Liver (tissue), 8 donors: ENCODE measurements at regions not wholly inside any gene's neighbourhood (a gene's known extent, or its start where the extent isn't known, plus 50 kb on each side); places are given as distances from the start of the nearest gene placed in this dataset.

Experiments used
- DNase-seq: peaks from one replicate; pipeline ENCODE4 v3.0.0-alpha.2; 2017; ENCODE audit warnings: low spot score
- H3K27ac ChIP-seq, 2 donors: one replicate each; pipeline ENCODE4 v1.7.0; 2013; ENCODE audit warnings: inconsistent platforms in 2 of 2, low read length in 2 of 2, control low read depth in 1 of 2, low read depth in 1 of 2, mild to moderate bottlenecking in 1 of 2
- H3K27me3 ChIP-seq, 4 donors: one replicate each; pipeline versions ENCODE4 v1.6.1 to v1.7.0; 2013; ENCODE audit warnings: low read length in 3 of 4, inconsistent platforms in 1 of 4, mild to moderate bottlenecking in 1 of 4, moderate library complexity in 1 of 4; ENCODE audit not compliant: control insufficient read depth in 4 of 4, insufficient read depth in 4 of 4
- H3K36me3 ChIP-seq, 4 donors: one replicate each; pipeline versions ENCODE4 v1.6.1 to v1.7.0; 2013; ENCODE audit warnings: low read length in 3 of 4, mild to moderate bottlenecking in 3 of 4, low read depth in 1 of 4, moderate library complexity in 1 of 4; ENCODE audit not compliant: control insufficient read depth in 4 of 4, insufficient read depth in 3 of 4
- H3K4me1 ChIP-seq, 4 donors: one replicate each; pipeline versions ENCODE4 v1.6.1 to v1.7.0; 2013; ENCODE audit warnings: low read length in 3 of 4, mild to moderate bottlenecking in 3 of 4, moderate library complexity in 1 of 4; ENCODE audit not compliant: control insufficient read depth in 4 of 4, insufficient read depth in 4 of 4
- H3K4me3 ChIP-seq, 3 donors: one replicate each; pipeline versions ENCODE4 v1.6.1 to v1.7.0; 2013; ENCODE audit warnings: low read length in 3 of 3, control low read depth in 1 of 3, low read depth in 1 of 3, mild to moderate bottlenecking in 1 of 3
- H3K9ac ChIP-seq, 2 donors: one replicate each; pipeline ENCODE4 v1.7.0; 2013; ENCODE audit warnings: low read length in 2 of 2, mild to moderate bottlenecking in 2 of 2, moderate library complexity in 2 of 2, control low read depth in 1 of 2, low read depth in 1 of 2
- H3K9me3 ChIP-seq, 4 donors: one replicate each; pipeline versions ENCODE4 v1.6.1 to v1.7.0; 2013; ENCODE audit warnings: low read length in 3 of 4; ENCODE audit not compliant: control insufficient read depth in 4 of 4
- ATF3 ChIP-seq: IDR thresholded peaks from 2 replicates; pipeline ENCODE4 v1.6.1; 2016; ENCODE audit warnings: antibody characterized with exemption
- CTCF ChIP-seq: fragments of 150-350 bp; IDR thresholded peaks from 2 replicates; pipeline ENCODE4 v1.5.1; 2017; ENCODE audit warnings: improper control_type of control experiment, low read depth, low read length; ENCODE audit not compliant: missing input control
- EGR1 ChIP-seq, 2 donors: IDR thresholded peaks; 2 replicates each; pipeline ENCODE4 v1.6.1; 2016 to 2018; ENCODE audit warnings: antibody characterized with exemption in 2 of 2, low read depth in 2 of 2
- FOXA2 ChIP-seq: IDR thresholded peaks from 2 replicates; pipeline ENCODE4 v1.6.1; 2016; ENCODE audit warnings: antibody characterized with exemption
- GABPA ChIP-seq, 2 donors: IDR thresholded peaks in 1 of 2; conservative IDR thresholded peaks in 1 of 2; 2 replicates each; pipeline ENCODE4 v1.6.1; 2016; ENCODE audit warnings: antibody characterized with exemption in 2 of 2, mild to moderate bottlenecking in 1 of 2, moderate library complexity in 1 of 2
- HNF4A ChIP-seq, 2 donors: conservative IDR thresholded peaks; 2 replicates each; pipeline ENCODE4 v1.6.1; 2016; ENCODE audit warnings: antibody characterized with exemption in 2 of 2, mild to moderate bottlenecking in 2 of 2
- HNF4G ChIP-seq: IDR thresholded peaks from 2 replicates; pipeline ENCODE4 v1.6.1; 2016; ENCODE audit warnings: antibody characterized with exemption
- JUND ChIP-seq, 2 donors: IDR thresholded peaks; 2 replicates each; pipeline ENCODE4 v1.6.1; 2016; ENCODE audit warnings: antibody characterized with exemption in 2 of 2
- MAX ChIP-seq: IDR thresholded peaks from 2 replicates; pipeline ENCODE4 v1.6.1; 2016; ENCODE audit warnings: antibody characterized with exemption
- RAD21 ChIP-seq, 2 donors: IDR thresholded peaks; 2 replicates each; pipeline ENCODE4 v1.6.1; 2016; ENCODE audit warnings: antibody characterized with exemption in 2 of 2, mild to moderate bottlenecking in 2 of 2
- RXRA ChIP-seq, 2 donors: IDR thresholded peaks; 2 replicates each; pipeline ENCODE4 v1.6.1; 2017 to 2018; ENCODE audit warnings: antibody characterized with exemption in 2 of 2, mild to moderate bottlenecking in 1 of 2
- SP1 ChIP-seq: IDR thresholded peaks from 2 replicates; pipeline ENCODE4 v1.6.1; 2018; ENCODE audit warnings: antibody characterized with exemption, mild to moderate bottlenecking
- TAF1 ChIP-seq: conservative IDR thresholded peaks from 2 replicates; pipeline ENCODE4 v1.6.1; 2016; ENCODE audit warnings: antibody characterized with exemption, mild to moderate bottlenecking
- YY1 ChIP-seq: IDR thresholded peaks from 2 replicates; pipeline ENCODE4 v1.6.1; 2016; ENCODE audit warnings: antibody characterized with exemption, mild to moderate bottlenecking
- ZBTB33 ChIP-seq: IDR thresholded peaks from 2 replicates; pipeline ENCODE4 v1.6.1; 2016; ENCODE audit warnings: antibody characterized with exemption
- WGBS: extraction: QIAGEN DNeasy Blood & Tissue Kit; methylation state at CpG from one replicate; pipeline ENCODE4 v1.1.7; 2013; 5-methylcytosine and 5-hydroxymethylcytosine counted together
- TF ChIP-seq, protein P1 (sequence below): IDR thresholded peaks from 2 replicates; pipeline ENCODE4 v1.6.1; 2016; ENCODE audit warnings: antibody characterized with exemption, mild to moderate bottlenecking
- donor health status: healthy.
- donor health status: healthy.
- donor health status: healthy.
- donor health status: healthy.
- donor health status: healthy.

- TF ChIP-seq CTCF (no peak), HNF4A (conservative IDR thresholded peaks at IDR 0.05) (no peak), FOXA2 (no peak), RXRA (IDR thresholded peaks at IDR 0.05) (no peak), GABPA (IDR thresholded peaks at IDR 0.05 in 1 of 2, conservative IDR thresholded peaks at IDR 0.05 in 1 of 2) (no peak), YY1 (no peak)
These were observed 155.1 kb upstream of the CNTN4 start (continued) for GRCh38 chr3:1943395-1944118.

DNA sequence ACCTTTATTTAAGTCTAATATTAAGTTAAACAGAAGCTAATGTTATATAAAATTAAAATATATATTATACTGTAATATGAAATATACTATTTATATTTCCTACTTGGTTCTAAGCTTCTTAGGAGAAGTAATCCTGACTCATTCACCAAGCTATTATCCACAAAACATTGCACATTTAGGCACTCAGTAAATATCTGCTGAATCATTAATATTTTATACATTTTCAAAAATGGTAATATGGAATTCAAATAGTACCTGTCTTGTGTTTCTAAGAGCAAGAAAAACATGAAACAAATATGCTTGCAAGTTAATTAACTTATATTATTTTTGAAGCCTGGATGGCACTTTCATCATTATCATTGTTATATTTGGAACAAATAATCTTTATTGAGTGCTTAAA, 153.0 kb upstream of the CNTN4 start:
- Histone ChIP-seq H3K9me3 (peaks cover 0 to 2% (median 0%) of the 10 kb centered on the region in 4 donors), H3K36me3 (no peaks in the 10 kb centered on the region), H3K4me1 (no peaks in the 10 kb centered on the region), H3K27me3 (no peaks in the 10 kb centered on the region), H3K9ac (no peak overlapping the region), H3K4me3 (no peak overlapping the region), H3K27ac (no peak overlapping the region)
- no peak for TF ChIP-seq ZBTB33
- DNase-seq = no peak

DNA sequence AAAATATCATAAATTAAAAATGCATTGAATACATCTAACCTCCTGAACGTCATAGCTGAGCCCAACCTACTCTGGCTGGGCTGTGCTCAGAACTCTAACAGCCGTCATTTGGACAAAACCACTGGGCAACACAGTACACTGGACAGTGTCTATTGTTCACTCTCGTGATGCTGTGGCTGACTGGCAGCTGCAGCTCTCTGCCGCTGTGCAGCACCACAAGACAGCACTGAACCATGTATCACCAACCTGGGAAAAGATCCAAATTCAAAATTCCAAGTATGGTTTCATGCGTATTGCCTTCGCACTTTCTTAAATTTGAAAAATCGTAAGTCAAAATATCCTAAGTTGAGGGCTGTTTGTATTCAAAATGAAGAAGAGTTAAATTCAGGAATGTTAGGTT, 145.1 kb upstream of the CNTN4 start:
- H3K4me3 ChIP-seq = no peak overlapping the region
- TF ChIP-seq RXRA (IDR thresholded peaks at IDR 0.05) = no peak
- no peak for TF ChIP-seq MAX
- TF ChIP-seq YY1 = no peak
- TF ChIP-seq RAD21 (IDR thresholded peaks at IDR 0.05) = no peak
- no peak for TF ChIP-seq GABPA (IDR thresholded peaks at IDR 0.05 in 1 of 2, conservative IDR thresholded peaks at IDR 0.05 in 1 of 2)
- no peak for TF ChIP-seq SP1
- TF ChIP-seq, protein P1, sequence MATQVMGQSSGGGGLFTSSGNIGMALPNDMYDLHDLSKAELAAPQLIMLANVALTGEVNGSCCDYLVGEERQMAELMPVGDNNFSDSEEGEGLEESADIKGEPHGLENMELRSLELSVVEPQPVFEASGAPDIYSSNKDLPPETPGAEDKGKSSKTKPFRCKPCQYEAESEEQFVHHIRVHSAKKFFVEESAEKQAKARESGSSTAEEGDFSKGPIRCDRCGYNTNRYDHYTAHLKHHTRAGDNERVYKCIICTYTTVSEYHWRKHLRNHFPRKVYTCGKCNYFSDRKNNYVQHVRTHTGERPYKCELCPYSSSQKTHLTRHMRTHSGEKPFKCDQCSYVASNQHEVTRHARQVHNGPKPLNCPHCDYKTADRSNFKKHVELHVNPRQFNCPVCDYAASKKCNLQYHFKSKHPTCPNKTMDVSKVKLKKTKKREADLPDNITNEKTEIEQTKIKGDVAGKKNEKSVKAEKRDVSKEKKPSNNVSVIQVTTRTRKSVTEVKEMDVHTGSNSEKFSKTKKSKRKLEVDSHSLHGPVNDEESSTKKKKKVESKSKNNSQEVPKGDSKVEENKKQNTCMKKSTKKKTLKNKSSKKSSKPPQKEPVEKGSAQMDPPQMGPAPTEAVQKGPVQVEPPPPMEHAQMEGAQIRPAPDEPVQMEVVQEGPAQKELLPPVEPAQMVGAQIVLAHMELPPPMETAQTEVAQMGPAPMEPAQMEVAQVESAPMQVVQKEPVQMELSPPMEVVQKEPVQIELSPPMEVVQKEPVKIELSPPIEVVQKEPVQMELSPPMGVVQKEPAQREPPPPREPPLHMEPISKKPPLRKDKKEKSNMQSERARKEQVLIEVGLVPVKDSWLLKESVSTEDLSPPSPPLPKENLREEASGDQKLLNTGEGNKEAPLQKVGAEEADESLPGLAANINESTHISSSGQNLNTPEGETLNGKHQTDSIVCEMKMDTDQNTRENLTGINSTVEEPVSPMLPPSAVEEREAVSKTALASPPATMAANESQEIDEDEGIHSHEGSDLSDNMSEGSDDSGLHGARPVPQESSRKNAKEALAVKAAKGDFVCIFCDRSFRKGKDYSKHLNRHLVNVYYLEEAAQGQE = no peak
- TF ChIP-seq HNF4G = no peak
- TF ChIP-seq ATF3 = no peak
- no peak for TF ChIP-seq FOXA2
- TF ChIP-seq HNF4A (conservative IDR thresholded peaks at IDR 0.05) = no peak
- no peak for TF ChIP-seq JUND (IDR thresholded peaks at IDR 0.05)
- no peak for TF ChIP-seq CTCF
- no peak for TF ChIP-seq ZBTB33
- no peak for TF ChIP-seq EGR1 (IDR thresholded peaks at IDR 0.05; ENCODE audit: low read depth in 2 of 2)
- TF ChIP-seq TAF1 = no peak

More for the DNA sequence above, 145.1 kb upstream of the CNTN4 start:
- no peak overlapping the region for H3K27ac ChIP-seq
- 78% methylated on average over 7 of the region's 7 CpGs for WGBS
- H3K27me3 ChIP-seq = no peaks in the 10 kb centered on the region
- H3K4me1 ChIP-seq = no peaks in the 10 kb centered on the region
- no peaks in the 10 kb centered on the region for H3K36me3 ChIP-seq
- H3K9ac ChIP-seq = no peak overlapping the region
- no peak for DNase-seq
- H3K9me3 ChIP-seq = peaks cover 0 to 2% (median 0%) of the 10 kb centered on the region in 4 donors
